HG03432 (cell line): ENCODE measurements at regions not wholly inside any gene's neighbourhood (a gene's known extent, or its start where the extent isn't known, plus 50 kb on each side); places are given as distances from the start of the nearest gene placed in this dataset.
"Not testable (repeated sequence)": the region's sequence is repeated elsewhere in the genome, so short reads cannot be mapped to it uniquely, and the experiment has no call there.

Experiments
- ATAC-seq: cut with Tn5 transposase; IDR thresholded peaks from one replicate; pipeline ENCODE4 v1.9.1; 2021; ENCODE audit warnings: mild to moderate bottlenecking, moderate library complexity; ENCODE audit not compliant: unreplicated experiment

DNA sequence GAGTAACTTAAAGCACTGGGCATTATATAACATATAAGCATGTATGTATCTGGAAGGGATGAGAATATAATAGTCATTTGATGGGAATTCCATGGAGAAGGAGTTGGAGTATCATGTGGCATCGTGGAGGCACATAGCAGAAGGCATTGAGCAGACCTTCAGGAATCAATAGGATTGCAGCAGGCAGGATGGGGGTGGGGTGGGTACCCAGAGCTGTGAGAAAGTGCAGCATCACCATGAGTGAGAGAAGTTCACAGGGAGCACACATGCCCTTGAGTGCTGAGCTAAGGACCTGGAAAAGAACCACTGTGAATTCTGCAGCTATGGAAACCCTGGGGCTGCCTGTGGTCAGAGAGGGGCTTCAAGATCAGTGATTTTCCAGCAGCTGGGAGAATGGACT is 57.3 kb downstream of the MED10 start:
- ATAC-seq = no peak

- no peak for ATAC-seq
Observed at GRCh38 chr5:6319116-6319515, 59.2 kb downstream of the MED10 start.

DNA sequence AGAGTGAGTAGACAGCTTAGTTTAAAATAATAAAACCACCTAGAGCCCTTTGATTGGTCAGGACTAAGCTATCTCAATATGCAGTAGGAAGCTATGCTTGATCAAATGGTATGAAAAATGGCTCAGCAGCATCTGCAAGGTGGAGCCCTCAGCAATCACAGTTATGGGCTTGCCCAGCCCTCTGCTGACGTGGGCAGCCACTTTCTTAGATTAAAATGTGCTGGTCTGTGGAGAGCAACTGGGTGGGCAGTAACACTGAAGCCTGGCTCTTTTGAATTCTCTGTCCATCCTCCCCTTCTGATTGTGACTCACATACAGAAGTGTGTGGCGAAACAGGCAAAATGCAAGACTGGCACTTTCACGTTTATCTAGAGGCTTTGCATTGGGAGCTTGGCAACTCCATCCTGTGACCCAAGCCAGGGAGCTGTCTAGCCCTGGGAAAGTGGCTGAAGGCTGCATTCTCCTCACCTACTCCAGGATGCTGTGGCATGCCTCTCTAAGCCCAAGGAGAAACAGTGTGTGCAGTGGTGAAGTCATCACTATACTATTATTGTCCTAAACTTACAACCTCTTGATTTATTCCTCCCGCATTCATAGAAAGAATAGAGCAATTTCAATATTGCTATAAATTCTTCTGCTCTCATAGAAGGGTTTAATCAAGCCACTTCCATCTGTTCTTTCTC is 61.1 kb downstream of the MED10 start:
- ATAC-seq = no peak

GRCh38 chr5:6315580-6315979 is 62.8 kb downstream of the MED10 start:
- ATAC-seq = no peak

- ATAC-seq = no peak
Observed at GRCh38 chr5:6311568-6312501, 66.5 kb downstream of the MED10 start.

- no peak for ATAC-seq
Observed at GRCh38 chr5:6309949-6310348, 68.4 kb downstream of the MED10 start.

- no peak for ATAC-seq
Observed at GRCh38 chr5:6308683-6309082, 69.7 kb downstream of the MED10 start.

DNA sequence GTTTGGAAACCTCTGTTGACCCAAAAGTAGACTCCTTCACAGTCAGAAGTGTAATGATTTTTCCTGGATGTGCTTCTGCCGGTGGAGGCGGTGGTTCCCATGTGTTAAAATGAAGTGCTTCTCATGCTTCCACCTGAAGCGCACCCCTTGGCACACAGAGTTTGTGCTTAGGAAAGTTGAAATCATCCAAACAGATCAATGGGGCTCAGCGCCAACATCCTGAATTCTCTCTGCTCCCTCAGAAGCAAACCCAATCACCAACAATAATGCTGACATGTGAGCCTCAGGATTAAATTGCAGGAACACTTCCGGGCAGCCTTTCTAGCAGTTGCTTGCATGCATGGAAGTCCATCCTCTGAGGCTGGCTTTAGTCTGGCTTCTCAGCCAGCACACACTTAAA is 71.0 kb downstream of the MED10 start:
- no peak for ATAC-seq

DNA sequence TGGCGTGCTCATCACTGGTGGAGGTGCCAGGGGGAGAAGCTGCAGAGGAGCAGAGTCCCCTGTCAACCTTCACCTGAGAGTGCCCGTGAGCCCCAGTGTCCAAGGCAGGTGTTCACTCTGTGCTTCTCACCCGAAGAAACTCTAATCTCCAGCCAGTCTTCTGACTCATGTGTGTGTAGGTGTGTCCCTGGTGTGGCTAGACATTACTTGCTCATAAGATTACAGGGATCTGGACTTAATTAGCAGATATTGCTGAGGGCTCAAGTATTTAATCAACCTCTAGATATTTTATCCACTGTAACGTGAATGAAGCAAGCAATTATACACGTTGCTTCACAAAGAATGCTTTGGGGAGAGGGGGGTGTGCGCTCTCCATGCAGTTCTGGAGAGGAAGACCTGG is 72.5 kb downstream of the MED10 start:
- no peak for ATAC-seq

DNA sequence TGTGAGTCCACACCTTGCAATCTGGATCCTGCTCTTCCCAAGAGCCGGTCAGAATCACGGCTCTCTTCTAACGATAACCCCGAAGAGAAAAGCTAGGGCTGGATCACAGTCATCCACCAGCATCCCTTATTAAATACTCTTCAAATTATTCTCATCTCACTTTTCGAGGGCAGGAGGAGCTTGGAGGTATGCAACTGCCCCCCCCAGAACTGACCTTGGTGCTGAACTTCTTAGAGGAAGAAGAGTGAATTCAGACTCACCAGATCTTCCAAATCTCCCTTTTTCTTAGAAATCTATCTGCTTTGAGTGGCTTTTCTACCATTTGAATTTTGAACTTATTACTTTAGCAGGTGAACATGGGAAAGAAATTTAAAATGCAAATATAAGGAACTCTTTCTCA is 75.7 kb downstream of the MED10 start:
- ATAC-seq = no peak

DNA sequence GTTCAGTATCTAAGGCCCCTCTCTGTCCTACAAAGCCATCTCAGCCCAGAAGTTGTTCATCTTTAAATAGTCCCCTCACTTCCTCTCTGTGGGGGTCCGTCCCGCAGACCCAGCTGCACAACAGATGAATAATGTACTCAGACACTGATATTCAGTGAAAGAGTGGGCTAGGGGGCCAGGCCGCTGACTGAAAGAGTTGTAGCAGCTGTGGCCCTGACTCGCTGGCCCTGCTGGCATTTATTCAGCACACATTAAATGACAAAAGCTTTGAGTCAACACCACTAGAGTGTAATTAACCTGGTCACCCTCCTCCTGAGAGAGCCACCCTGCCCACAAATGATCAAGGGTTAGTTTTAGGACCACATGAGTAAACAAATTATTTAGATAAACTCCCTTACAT is 76.3 kb downstream of the MED10 start:
- no peak for ATAC-seq

- no peak for ATAC-seq
Observed at GRCh38 chr5:6296524-6296923, 81.8 kb downstream of the MED10 start.

DNA sequence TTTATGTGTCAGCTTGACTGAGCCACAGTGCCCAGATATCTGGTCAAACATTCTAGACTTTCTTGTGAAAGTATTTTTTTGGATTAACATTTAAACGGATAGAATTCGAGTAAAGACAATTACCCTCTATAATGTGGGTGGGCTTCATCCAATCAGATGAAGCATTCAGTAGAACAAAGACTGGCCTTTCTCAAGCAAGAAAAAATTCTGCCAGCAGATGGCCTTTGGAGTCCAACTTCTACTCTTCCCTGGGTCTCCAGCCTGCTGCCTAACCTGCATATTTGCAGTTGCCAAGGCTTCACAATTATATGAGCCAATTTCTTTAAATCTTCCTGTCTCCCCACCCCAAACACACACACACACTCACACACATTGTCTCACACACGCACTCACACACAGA is 86.4 kb downstream of the MED10 start:
- no peak for ATAC-seq

DNA sequence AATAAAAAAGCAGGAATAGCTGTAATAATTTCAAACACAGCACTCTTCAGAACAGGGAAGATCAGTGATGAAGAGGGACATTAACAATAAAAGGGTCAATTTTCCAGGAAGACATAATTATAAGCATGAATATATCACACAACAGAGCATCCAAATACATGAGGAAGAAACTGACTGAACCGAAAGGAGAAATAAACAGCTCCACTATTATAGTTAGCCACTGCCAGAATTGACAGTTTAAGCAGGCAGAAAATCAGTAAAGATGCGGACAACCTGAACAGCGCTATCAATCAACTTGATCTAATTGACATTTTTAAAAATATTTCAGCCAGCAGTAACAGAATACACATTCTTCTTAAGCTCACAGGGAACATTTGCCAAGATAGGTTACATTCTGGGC is 89.1 kb downstream of the MED10 start:
- no peak for ATAC-seq

DNA sequence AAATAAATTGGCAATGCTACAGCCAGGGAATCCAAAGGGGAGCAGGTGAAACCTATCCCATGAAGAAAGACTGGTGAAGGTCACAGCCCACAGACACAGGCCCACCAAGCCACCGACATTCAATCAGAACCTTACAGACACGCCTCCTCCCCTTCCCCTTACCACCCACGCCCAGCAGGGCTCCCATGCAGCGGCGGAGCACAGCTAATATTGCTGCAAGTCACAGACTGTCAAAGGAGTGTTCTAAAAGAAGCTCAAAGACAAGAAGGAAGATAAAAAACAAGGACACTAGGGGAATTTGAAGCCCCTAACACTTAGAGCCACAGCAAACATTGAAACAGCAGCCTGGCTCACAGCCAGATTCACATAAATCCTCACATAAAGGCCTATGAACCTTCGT is 91.2 kb downstream of the MED10 start:
- no peak for ATAC-seq

DNA sequence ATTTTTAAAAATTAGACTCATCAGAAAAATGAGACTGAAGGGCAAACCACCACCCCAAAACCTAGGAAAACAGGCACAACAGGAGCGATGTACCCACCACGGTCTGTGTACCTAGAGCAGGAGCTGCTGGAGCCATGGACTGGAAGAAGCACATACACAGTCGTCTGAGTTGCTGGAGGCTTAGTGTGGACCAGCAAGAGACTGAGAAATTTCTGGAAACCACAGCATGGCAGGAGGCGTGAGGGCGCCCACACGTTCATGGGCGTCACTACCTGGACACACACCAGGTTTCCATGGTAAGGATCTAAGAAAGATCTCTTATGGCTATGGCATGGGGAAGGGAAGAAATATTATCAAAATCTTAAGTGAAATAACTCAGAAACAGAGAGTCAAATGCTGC is 91.9 kb downstream of the MED10 start:
- no peak for ATAC-seq

DNA sequence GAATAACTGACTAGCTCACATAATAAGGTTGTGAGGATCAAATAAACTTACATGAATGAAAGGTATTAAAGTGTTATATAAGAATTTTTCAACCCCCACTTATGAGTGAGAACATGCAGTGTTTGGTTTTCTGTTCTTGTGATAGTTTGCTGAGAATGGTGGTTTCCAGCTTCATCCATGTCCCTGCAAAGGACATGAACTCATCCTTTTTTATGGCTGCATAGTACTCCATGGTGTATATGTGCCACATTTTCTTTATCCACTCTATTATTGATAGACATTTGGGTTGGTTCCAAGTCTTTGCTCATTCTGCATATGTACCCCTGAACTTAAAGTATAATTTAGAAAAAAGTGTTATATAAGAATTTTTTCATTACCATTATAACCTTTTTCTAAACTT is 93.9 kb downstream of the MED10 start:
- ATAC-seq = not testable (repeated sequence)

GRCh38 chr5:6282352-6282751 is 96.0 kb downstream of the MED10 start:
- no peak for ATAC-seq

DNA sequence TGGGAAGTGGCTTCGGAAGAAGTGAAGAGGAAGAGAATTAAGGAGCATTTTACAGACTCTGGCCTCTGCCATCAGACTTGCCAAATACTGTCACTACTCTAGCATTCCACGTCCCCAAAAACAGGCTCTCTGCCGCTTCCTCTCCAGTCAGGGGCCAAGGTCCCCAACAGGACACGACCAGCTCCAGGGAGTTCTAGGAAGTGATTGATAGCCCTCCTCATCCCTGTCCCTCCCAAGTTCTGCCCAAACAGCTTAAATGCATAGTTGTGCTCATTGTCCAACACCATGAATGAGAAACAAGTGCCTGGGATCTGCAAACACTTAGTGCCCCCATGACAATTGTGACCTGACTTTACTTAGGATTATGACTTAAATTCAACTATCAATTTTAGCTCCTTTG is 96.5 kb downstream of the MED10 start:
- no peak for ATAC-seq

- no peak for ATAC-seq
Observed at GRCh38 chr5:6280425-6281100, 97.8 kb downstream of the MED10 start.

DNA sequence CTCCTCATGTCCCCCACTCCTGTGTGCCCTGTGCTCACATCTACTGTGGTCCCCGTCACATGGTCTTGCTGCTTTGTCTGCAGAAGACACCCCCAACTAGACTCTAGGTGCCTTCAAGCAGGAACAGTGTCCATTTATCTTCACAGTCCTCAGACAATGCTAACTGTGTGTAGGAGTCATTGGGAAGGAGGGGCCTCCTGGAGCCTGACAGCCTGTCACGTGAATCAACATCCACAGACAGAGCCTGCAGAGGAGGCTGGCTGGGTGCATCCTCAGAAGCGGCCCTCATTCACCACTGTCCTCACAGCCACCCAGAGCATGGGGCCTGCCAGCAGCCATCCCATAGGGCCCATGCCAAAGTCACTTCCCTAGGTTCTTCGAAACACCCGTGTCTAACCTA is 98.7 kb downstream of the MED10 start:
- no peak for ATAC-seq
